ENCODE measurements at regions not wholly inside any gene's neighbourhood (a gene's known extent, or its start where the extent isn't known, plus 50 kb on each side); places are given as distances from the start of the nearest gene placed in this dataset.

GRCh38 chr2:18664421-18664820 is 75.1 kb upstream of the NT5C1B start:
- TF ChIP-seq CTCF (IDR thresholded peaks at IDR 0.05; ENCODE audit: insufficient read depth, low read length) (no peak), SPI1 (IDR thresholded peaks at IDR 0.05; ENCODE audit: borderline replicate concordance, low read depth) (no peak), POLR2AphosphoS5 (IDR thresholded peaks at IDR 0.05; ENCODE audit: low read depth) (no peak), REST (IDR thresholded peaks at IDR 0.05; ENCODE audit: insufficient replicate concordance, low read depth) (no peak)
